Sigmoid colon (tissue), 4 donors: ENCODE measurements at regions not wholly inside any gene's neighbourhood (a gene's known extent, or its start where the extent isn't known, plus 50 kb on each side); places are given as distances from the start of the nearest gene placed in this dataset.

Source experiments
- POLR2A ChIP-seq, 2 donors: fragments of 450-650 bp; IDR thresholded peaks; one replicate each; pipeline ENCODE4 v1.6.1; 2016; ENCODE audit warnings: antibody characterized with exemption in 2 of 2, mild to moderate bottlenecking in 2 of 2, moderate library complexity in 2 of 2
- POLR2AphosphoS5 ChIP-seq, 4 donors: sonication (generic); formaldehyde crosslinking; IDR thresholded peaks; one replicate each; pipeline ENCODE4 v1.6.1; 2017; ENCODE audit warnings: antibody characterized with exemption in 4 of 4
- TF ChIP-seq, protein P1 (sequence below), 4 experiments: fragments of 450-650 bp in 3 of 4; fragments of 200-600 bp in 1 of 4; IDR thresholded peaks; one replicate each; pipeline ENCODE4 v1.5.1; 2016 to 2019; ENCODE audit warnings: antibody characterized with exemption in 4 of 4, mild to moderate bottlenecking in 3 of 4, moderate library complexity in 2 of 4

DNA sequence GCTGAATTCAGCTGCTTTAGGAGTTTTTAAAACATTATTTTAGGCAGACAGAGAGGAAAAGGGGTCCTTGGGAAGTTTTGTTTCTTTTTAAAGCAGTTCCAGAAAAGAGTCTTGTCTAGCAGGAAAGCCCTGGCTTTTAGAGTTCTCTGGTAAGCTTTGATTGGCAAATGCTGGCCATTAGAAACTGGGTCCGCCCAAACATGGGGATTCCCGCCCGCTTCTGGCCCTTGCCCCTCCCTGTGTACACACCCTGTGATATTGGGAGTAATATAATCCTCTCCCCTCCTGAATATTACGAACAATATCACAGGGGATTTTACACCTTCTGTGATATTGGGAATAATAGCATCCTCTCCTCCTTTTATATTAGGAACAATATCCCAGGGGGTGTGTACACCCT lies 58.9 kb downstream of the ERICH4 start:
- TF ChIP-seq POLR2A (IDR thresholded peaks at IDR 0.05) (no peak), POLR2AphosphoS5 (IDR thresholded peaks at IDR 0.05) (no peak)
- TF ChIP-seq, protein P1, sequence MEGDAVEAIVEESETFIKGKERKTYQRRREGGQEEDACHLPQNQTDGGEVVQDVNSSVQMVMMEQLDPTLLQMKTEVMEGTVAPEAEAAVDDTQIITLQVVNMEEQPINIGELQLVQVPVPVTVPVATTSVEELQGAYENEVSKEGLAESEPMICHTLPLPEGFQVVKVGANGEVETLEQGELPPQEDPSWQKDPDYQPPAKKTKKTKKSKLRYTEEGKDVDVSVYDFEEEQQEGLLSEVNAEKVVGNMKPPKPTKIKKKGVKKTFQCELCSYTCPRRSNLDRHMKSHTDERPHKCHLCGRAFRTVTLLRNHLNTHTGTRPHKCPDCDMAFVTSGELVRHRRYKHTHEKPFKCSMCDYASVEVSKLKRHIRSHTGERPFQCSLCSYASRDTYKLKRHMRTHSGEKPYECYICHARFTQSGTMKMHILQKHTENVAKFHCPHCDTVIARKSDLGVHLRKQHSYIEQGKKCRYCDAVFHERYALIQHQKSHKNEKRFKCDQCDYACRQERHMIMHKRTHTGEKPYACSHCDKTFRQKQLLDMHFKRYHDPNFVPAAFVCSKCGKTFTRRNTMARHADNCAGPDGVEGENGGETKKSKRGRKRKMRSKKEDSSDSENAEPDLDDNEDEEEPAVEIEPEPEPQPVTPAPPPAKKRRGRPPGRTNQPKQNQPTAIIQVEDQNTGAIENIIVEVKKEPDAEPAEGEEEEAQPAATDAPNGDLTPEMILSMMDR (IDR thresholded peaks at IDR 0.05), result no peak
